ENCODE measurements at regions not wholly inside any gene's neighbourhood (a gene's known extent, or its start where the extent isn't known, plus 50 kb on each side); places are given as distances from the start of the nearest gene placed in this dataset.
"Not testable (repeated sequence)": the region's sequence is repeated elsewhere in the genome, so short reads cannot be mapped to it uniquely, and the experiment has no call there.

- not testable (repeated sequence) for TF ChIP-seq CTCF (IDR thresholded peaks at IDR 0.05; ENCODE audit: low read depth, low read length); MYC (IDR thresholded peaks at IDR 0.05; ENCODE audit: low read depth, low read length); POLR2A (IDR thresholded peaks at IDR 0.05; ENCODE audit: extremely low read depth, insufficient read length)
Measured at GRCh38 chr2:138872116-138872515, 91.9 kb upstream of the NXPH2 start.

All from NB4 (cell line).